ENCODE measurements at regions not wholly inside any gene's neighbourhood (a gene's known extent, or its start where the extent isn't known, plus 50 kb on each side); places are given as distances from the start of the nearest gene placed in this dataset.

DNA sequence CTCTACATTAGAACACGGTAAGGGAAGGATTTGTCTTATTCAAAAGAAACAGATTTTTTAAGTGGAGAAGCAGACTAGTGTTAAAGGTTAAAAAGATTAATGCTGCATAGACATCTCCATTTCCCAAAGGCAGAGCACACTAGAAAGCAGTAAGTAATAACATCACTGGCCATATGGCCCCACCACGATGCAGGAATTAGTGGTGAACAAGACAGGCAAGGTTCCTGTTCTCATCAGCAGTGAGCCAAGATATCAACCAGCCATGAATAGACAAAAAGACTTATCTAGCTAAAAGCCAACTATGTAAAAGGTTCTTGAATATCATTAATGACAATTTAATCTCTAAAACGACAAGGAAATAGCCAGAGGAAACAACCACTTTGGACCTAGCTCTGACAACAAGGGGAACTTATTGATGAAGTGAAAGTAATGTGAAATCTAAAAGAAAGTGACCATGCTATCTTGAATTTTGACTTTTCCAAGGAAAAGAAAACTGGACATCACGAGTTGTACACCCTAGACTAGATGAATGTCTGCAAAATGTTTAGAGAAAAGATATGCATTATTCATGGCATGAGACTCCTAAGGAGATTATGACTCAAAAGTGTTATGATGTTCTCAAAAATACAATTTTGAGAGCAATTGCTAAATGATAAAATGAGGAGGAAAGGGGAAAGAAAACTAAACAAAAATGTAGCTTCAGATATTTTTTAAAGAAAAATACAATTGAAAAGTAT, 157.9 kb upstream of the STXBP5 start:
- H3K4me1 Mint-ChIP-seq: no peaks in the 10 kb centered on the region
- intact Hi-C loops (cut with micrococcal nuclease): no loop called here
- DNase-seq (no peak), ATAC-seq (ENCODE audit: low read depth) (no peak)
- H3K27me3 Mint-ChIP-seq: peaks cover 4% of the 10 kb centered on the region
- H3K36me3 ChIP-seq (replicated peaks in 1 of 2; ENCODE audit: control extremely low read depth in 1 of 2, control insufficient read depth in 1 of 2, extremely low read depth in 1 of 2, insufficient read depth in 2 of 2, low read length in 1 of 2): no peaks in the 10 kb centered on the region
- no peaks in the 10 kb centered on the region for H3K79me2 ChIP-seq (ENCODE audit: control insufficient read depth, insufficient read depth, low read length)
- no peak overlapping the region for H3K27ac Mint-ChIP-seq
- H3K4me3 Mint-ChIP-seq: no peak overlapping the region
- no peak overlapping the region for H3K9ac ChIP-seq (ENCODE audit: low read length)
- H3K4me1 ChIP-seq (ENCODE audit: control insufficient read depth in 2 of 2, insufficient read depth in 2 of 2, low read length in 2 of 2): no peaks in the 10 kb centered on the region
- H3K9me3 Mint-ChIP-seq (ENCODE audit: insufficient read depth): peaks cover 7% of the 10 kb centered on the region
- no peaks in the 10 kb centered on the region for H4K20me1 ChIP-seq (ENCODE audit: control insufficient read depth, insufficient read depth, low read length, poor library complexity, severe bottlenecking)
- no peak overlapping the region for H3K4me2 ChIP-seq (replicated peaks; ENCODE audit: low read depth, low read length, poor library complexity, severe bottlenecking)
- H3K4me3 ChIP-seq (ENCODE audit: control extremely low read depth in 1 of 5, extremely low read depth in 1 of 5, insufficient read depth in 1 of 5, low read depth in 2 of 5, low read length in 4 of 5): no peak overlapping the region
- H3K9me3 ChIP-seq (ENCODE audit: control extremely low read depth in 1 of 3, control insufficient read depth in 2 of 3, insufficient read depth in 1 of 3, low read length in 2 of 3): peaks cover 0 to 5% (median 0%) of the 10 kb centered on the region in 3 donors
- CTCF ChIA-PET: no interaction called here
- POLR2A ChIA-PET: no interaction called here
- WGBS (ENCODE audit: insufficient coverage): 44% methylated on average over 2 of the region's 4 CpGs
- no peaks in the 10 kb centered on the region for H3K27me3 ChIP-seq (replicated peaks in 1 of 4; ENCODE audit: control extremely low read depth in 1 of 4, control insufficient read depth in 3 of 4, insufficient read depth in 4 of 4, low read length in 3 of 4)
- no peak overlapping the region for H2AFZ ChIP-seq (ENCODE audit: insufficient read depth, low read depth, low read length, poor library complexity, severe bottlenecking)
- TF ChIP-seq, protein P1, sequence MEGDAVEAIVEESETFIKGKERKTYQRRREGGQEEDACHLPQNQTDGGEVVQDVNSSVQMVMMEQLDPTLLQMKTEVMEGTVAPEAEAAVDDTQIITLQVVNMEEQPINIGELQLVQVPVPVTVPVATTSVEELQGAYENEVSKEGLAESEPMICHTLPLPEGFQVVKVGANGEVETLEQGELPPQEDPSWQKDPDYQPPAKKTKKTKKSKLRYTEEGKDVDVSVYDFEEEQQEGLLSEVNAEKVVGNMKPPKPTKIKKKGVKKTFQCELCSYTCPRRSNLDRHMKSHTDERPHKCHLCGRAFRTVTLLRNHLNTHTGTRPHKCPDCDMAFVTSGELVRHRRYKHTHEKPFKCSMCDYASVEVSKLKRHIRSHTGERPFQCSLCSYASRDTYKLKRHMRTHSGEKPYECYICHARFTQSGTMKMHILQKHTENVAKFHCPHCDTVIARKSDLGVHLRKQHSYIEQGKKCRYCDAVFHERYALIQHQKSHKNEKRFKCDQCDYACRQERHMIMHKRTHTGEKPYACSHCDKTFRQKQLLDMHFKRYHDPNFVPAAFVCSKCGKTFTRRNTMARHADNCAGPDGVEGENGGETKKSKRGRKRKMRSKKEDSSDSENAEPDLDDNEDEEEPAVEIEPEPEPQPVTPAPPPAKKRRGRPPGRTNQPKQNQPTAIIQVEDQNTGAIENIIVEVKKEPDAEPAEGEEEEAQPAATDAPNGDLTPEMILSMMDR (IDR thresholded peaks at IDR 0.05): no peak
- TF ChIP-seq EZH2 (IDR thresholded peaks at IDR 0.05; ENCODE audit: borderline replicate concordance, insufficient read depth, low read depth, low read length, poor library complexity, severe bottlenecking): no peak
- H3K27ac ChIP-seq (ENCODE audit: low read length in 2 of 2): no peak overlapping the region

DNA sequence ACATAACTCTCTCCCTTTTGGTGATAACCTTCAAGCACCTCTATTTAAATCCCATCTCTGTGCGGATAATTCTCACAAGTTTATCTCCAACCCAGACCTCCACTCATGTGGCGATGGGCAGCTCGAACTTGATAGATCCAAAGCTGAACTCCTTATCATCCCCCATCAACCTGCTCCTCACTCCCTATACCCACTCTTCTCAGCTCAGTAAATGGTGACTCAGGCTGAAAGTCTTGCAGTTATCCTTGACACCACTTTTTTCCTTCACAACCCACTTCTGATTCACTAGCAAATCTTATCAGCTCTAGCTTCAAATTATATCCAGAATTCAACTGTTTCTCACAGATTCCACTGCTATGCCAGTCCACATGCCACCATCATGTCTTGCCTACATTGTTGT, 155.3 kb upstream of the STXBP5 start:
- Mint-ChIP-seq H3K4me3 (no peak overlapping the region), H3K27ac (no peak overlapping the region), H3K27me3 (peaks cover 3% of the 10 kb centered on the region), H3K4me1 (no peaks in the 10 kb centered on the region), H3K9me3 (ENCODE audit: insufficient read depth) (peaks cover 4% of the 10 kb centered on the region)
- Histone ChIP-seq H3K79me2 (ENCODE audit: control insufficient read depth, insufficient read depth, low read length) (no peaks in the 10 kb centered on the region), H3K4me1 (ENCODE audit: control insufficient read depth in 2 of 2, insufficient read depth in 2 of 2, low read length in 2 of 2) (no peaks in the 10 kb centered on the region), H3K4me3 (ENCODE audit: control extremely low read depth in 1 of 5, extremely low read depth in 1 of 5, insufficient read depth in 1 of 5, low read depth in 2 of 5, low read length in 4 of 5) (no peak overlapping the region), H3K9ac (ENCODE audit: low read length) (no peak overlapping the region), H3K36me3 (replicated peaks in 1 of 2; ENCODE audit: control extremely low read depth in 1 of 2, control insufficient read depth in 1 of 2, extremely low read depth in 1 of 2, insufficient read depth in 2 of 2, low read length in 1 of 2) (no peaks in the 10 kb centered on the region), H2AFZ (ENCODE audit: insufficient read depth, low read depth, low read length, poor library complexity, severe bottlenecking) (no peak overlapping the region), H3K9me3 (ENCODE audit: control extremely low read depth in 1 of 3, control insufficient read depth in 2 of 3, insufficient read depth in 1 of 3, low read length in 2 of 3) (peaks cover 0 to 5% (median 0%) of the 10 kb centered on the region in 3 donors), H3K27ac (ENCODE audit: low read length in 2 of 2) (no peak overlapping the region), H4K20me1 (ENCODE audit: control insufficient read depth, insufficient read depth, low read length, poor library complexity, severe bottlenecking) (no peaks in the 10 kb centered on the region), H3K27me3 (replicated peaks in 1 of 4; ENCODE audit: control extremely low read depth in 1 of 4, control insufficient read depth in 3 of 4, insufficient read depth in 4 of 4, low read length in 3 of 4) (no peaks in the 10 kb centered on the region), H3K4me2 (replicated peaks; ENCODE audit: low read depth, low read length, poor library complexity, severe bottlenecking) (no peak overlapping the region)
- no peak for DNase-seq
- intact Hi-C loops (cut with micrococcal nuclease): no loop called here
- WGBS (ENCODE audit: insufficient coverage): 100% methylated on average over 3 of the region's 3 CpGs
- ChIA-PET POLR2A (no interaction called here), CTCF (no interaction called here)
- TF ChIP-seq, protein P1 (IDR thresholded peaks at IDR 0.05): no peak
- ATAC-seq (ENCODE audit: low read depth): no peak

Measured in B cell (primary cell).